B cell (primary cell): ENCODE measurements at regions not wholly inside any gene's neighbourhood (a gene's known extent, or its start where the extent isn't known, plus 50 kb on each side); places are given as distances from the start of the nearest gene placed in this dataset.

Source experiments
- ATAC-seq: fragments of 200-7000 bp; cut with Tn5 transposase; one replicate; pipeline ENCODE4 v1.10.0; 2021; ENCODE audit warnings: low read depth, mild to moderate bottlenecking, moderate number of reproducible peaks, moderate library complexity
- CTCF ChIA-PET: fragments of 350-600 bp; sonication (Branson Sonifier 250); formaldehyde crosslinking; loops from one replicate; lab custom pipeline; 2021; ENCODE audit warnings: antibody characterized with exemption, inconsistent platforms; lab: Charles Lee
- POLR2A ChIA-PET: fragments of 350-600 bp; sonication (Branson Sonifier 250); formaldehyde crosslinking; loops from one replicate; lab custom pipeline; 2021; ENCODE audit warnings: antibody characterized with exemption; lab: Charles Lee
- DNase-seq: peaks from one replicate; pipeline ENCODE4 v3.0.0; 2013
- H2AFZ ChIP-seq: 2 replicates; pipeline ENCODE4 v1.6.1; 2012; ENCODE audit warnings: mild to moderate bottlenecking, low read depth, low read length; ENCODE audit not compliant: insufficient read depth, poor library complexity, severe bottlenecking
- H3K27ac ChIP-seq, 2 donors: 1 replicate in 1 of 2; 2 replicates in 1 of 2; pipeline ENCODE4 v1.5.1; 2012 to 2013; ENCODE audit warnings: low read length in 2 of 2, mild to moderate bottlenecking in 2 of 2, moderate library complexity in 1 of 2
- H3K27me3 ChIP-seq, 4 experiments: fragments of 200-600 bp in 1 of 4; sonication (generic) in 1 of 4; replicated peaks in 1 of 4; 1 replicate in 2 of 4; 2 replicates in 2 of 4; pipeline versions ENCODE4 v1.6.1 to v1.7.0; 2013 to 2016; ENCODE audit warnings: low read length in 3 of 4, mild to moderate bottlenecking in 2 of 4, mixed read lengths in 1 of 4, moderate library complexity in 1 of 4; ENCODE audit not compliant: insufficient read depth in 4 of 4, control insufficient read depth in 3 of 4; ENCODE audit errors: control extremely low read depth in 1 of 4
- H3K36me3 ChIP-seq, 2 experiments: replicated peaks in 1 of 2; 1 replicate in 1 of 2; 2 replicates in 1 of 2; pipeline versions ENCODE4 v1.6.1 to v1.7.1; 2013; ENCODE audit warnings: low read length in 1 of 2; ENCODE audit not compliant: insufficient read depth in 2 of 2, control insufficient read depth in 1 of 2; ENCODE audit errors: control extremely low read depth in 1 of 2, extremely low read depth in 1 of 2
- H3K4me1 ChIP-seq, 2 donors: fragments of 200-600 bp in 1 of 2; sonication (generic) in 1 of 2; 1 replicate in 1 of 2; 2 replicates in 1 of 2; pipeline versions ENCODE4 v1.5.1 to v1.6.1; 2013 to 2017; ENCODE audit warnings: low read length in 2 of 2; ENCODE audit not compliant: control insufficient read depth in 2 of 2, insufficient read depth in 2 of 2
- H3K4me2 ChIP-seq: replicated peaks from 2 replicates; pipeline ENCODE3; 2012; ENCODE audit warnings: mild to moderate bottlenecking, low read depth, low read length; ENCODE audit not compliant: poor library complexity, severe bottlenecking
- H3K4me3 ChIP-seq, 5 experiments: fragments of 200-600 bp in 1 of 5; sonication (generic) in 1 of 5; 1 replicate in 3 of 5; 2 replicates in 2 of 5; pipeline versions ENCODE4 v1.5.1 to v1.7.0; 2011 to 2016; ENCODE audit warnings: low read length in 4 of 5, mild to moderate bottlenecking in 4 of 5, low read depth in 2 of 5, control low read depth in 1 of 5, moderate library complexity in 1 of 5; ENCODE audit not compliant: insufficient read depth in 1 of 5; ENCODE audit errors: control extremely low read depth in 1 of 5, extremely low read depth in 1 of 5
- H3K79me2 ChIP-seq: fragments of 200-600 bp; sonication (generic); one replicate; pipeline ENCODE4 v1.6.0; 2016; ENCODE audit warnings: low read length; ENCODE audit not compliant: control insufficient read depth, insufficient read depth
- H3K9ac ChIP-seq: fragments of 200-600 bp; sonication (generic); 2 replicates; pipeline ENCODE4 v1.6.1; 2017; ENCODE audit warnings: mild to moderate bottlenecking, low read length, moderate library complexity
- H3K9me3 ChIP-seq, 3 donors: one replicate each; pipeline versions ENCODE4 v1.6.1 to v1.7.1; 2013; ENCODE audit warnings: low read length in 2 of 3; ENCODE audit not compliant: control insufficient read depth in 2 of 3, insufficient read depth in 1 of 3; ENCODE audit errors: control extremely low read depth in 1 of 3
- H4K20me1 ChIP-seq: 2 replicates; pipeline ENCODE4 v1.6.0; 2012; ENCODE audit warnings: mild to moderate bottlenecking, low read length; ENCODE audit not compliant: insufficient read depth, control insufficient read depth, poor library complexity, severe bottlenecking
- H3K27ac Mint-ChIP-seq: one replicate; pipeline ENCODE4 v1.8.0; 2021; ENCODE audit warnings: mixed read lengths
- H3K27me3 Mint-ChIP-seq: one replicate; pipeline ENCODE4 v1.8.0; 2021; ENCODE audit warnings: mixed read lengths
- H3K4me1 Mint-ChIP-seq: one replicate; pipeline ENCODE4 v1.8.0; 2021; ENCODE audit warnings: mixed read lengths
- H3K4me3 Mint-ChIP-seq: one replicate; pipeline ENCODE4 v1.8.0; 2021; ENCODE audit warnings: mixed read lengths
- H3K9me3 Mint-ChIP-seq: one replicate; pipeline ENCODE4 v1.8.0; 2022; ENCODE audit warnings: mixed read lengths; ENCODE audit not compliant: insufficient read depth
- CTCF ChIP-seq: fragments of 200-600 bp; IDR thresholded peaks from one replicate; pipeline ENCODE4 v1.8.0; 2022; ENCODE audit warnings: antibody characterized with exemption, mild to moderate bottlenecking
- EZH2 ChIP-seq: IDR thresholded peaks from 2 replicates; pipeline ENCODE4 v1.6.1; 2012; ENCODE audit warnings: borderline replicate concordance, low read depth, mild to moderate bottlenecking, moderate library complexity, low read length; ENCODE audit not compliant: insufficient read depth, poor library complexity, severe bottlenecking
- WGBS: methylation state at CpG from one replicate; pipeline ENCODE4 v1.1.5; 2013; ENCODE audit warnings: missing lambda C conversion rate; ENCODE audit not compliant: insufficient coverage; 5-methylcytosine and 5-hydroxymethylcytosine counted together
- intact Hi-C: fragments of 100-400 bp; cut with micrococcal nuclease; formaldehyde crosslinking; loops from one replicate; pipeline ENCODE4 v1.10.0; 2022

GRCh38 chr3:117145677-117146076, 436.1 kb downstream of the TUSC7 start:
- Histone ChIP-seq H2AFZ (no peak overlapping the region), H3K9me3 (no peaks in the 10 kb centered on the region), H3K36me3 (no peaks in the 10 kb centered on the region), H3K27ac (no peak overlapping the region), H4K20me1 (no peaks in the 10 kb centered on the region), H3K4me2 (no peak overlapping the region), H3K27me3 (no peaks in the 10 kb centered on the region), H3K9ac (no peak overlapping the region), H3K79me2 (no peaks in the 10 kb centered on the region), H3K4me1 (no peaks in the 10 kb centered on the region), H3K4me3 (no peak overlapping the region)
- Mint-ChIP-seq H3K9me3 (no peaks in the 10 kb centered on the region), H3K27ac (no peak overlapping the region), H3K4me3 (no peak overlapping the region), H3K4me1 (no peaks in the 10 kb centered on the region), H3K27me3 (peaks cover 3% of the 10 kb centered on the region)
- ChIA-PET POLR2A (no interaction called here), CTCF (no interaction called here)
- ATAC-seq (no peak), DNase-seq (no peak)
- TF ChIP-seq EZH2 (no peak), CTCF (no peak)
- intact Hi-C loops: no loop called here
- no CpG with 5 or more reads among the region's 2 CpGs for WGBS

DNA sequence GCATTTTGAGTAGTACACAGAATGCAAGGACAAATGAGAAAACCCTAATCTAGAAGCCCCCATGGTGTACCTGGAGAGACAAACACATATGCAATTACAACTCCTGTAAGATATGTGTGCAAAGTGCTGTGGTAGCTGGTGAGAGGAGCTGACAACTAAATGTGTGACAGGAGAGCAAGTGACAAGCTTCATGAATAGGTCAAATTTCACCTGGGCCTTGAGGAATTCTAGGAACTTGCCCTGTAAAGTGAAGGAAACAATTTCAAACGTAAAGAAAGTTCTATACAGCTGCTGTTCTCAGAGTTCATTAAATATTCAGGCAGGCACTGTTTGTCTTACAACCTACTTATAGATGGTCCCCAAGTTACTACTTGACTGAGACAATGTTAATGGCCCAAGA, 437.0 kb downstream of the TUSC7 start:
- Mint-ChIP-seq H3K9me3 (no peaks in the 10 kb centered on the region), H3K4me3 (no peak overlapping the region), H3K27ac (no peak overlapping the region), H3K27me3 (peaks cover 3% of the 10 kb centered on the region), H3K4me1 (no peaks in the 10 kb centered on the region)
- DNase-seq: no peak
- Histone ChIP-seq H3K4me3 (no peak overlapping the region), H2AFZ (no peak overlapping the region), H4K20me1 (no peaks in the 10 kb centered on the region), H3K27me3 (no peaks in the 10 kb centered on the region), H3K4me1 (no peaks in the 10 kb centered on the region), H3K9me3 (no peaks in the 10 kb centered on the region), H3K79me2 (no peaks in the 10 kb centered on the region), H3K9ac (no peak overlapping the region), H3K27ac (no peak overlapping the region), H3K4me2 (no peak overlapping the region), H3K36me3 (no peaks in the 10 kb centered on the region)
- ChIA-PET CTCF (no interaction called here), POLR2A (no interaction called here)
- TF ChIP-seq CTCF: no peak
- no peak for TF ChIP-seq EZH2
- intact Hi-C loops: no loop called here
- ATAC-seq: no peak
- WGBS: no CpG with 5 or more reads among the region's 1 CpG
